ES-I3 (cell line): ENCODE measurements at regions not wholly inside any gene's neighbourhood (a gene's known extent, or its start where the extent isn't known, plus 50 kb on each side); places are given as distances from the start of the nearest gene placed in this dataset.

Source experiments
- H3K36me3 ChIP-seq: 2 replicates; pipeline ENCODE4 v1.6.1; 2013; ENCODE audit warnings: mild to moderate bottlenecking, low read length, control low read depth, moderate library complexity; ENCODE audit not compliant: insufficient read depth
- H3K4me1 ChIP-seq: 2 replicates; pipeline ENCODE4 v1.6.1; 2013; ENCODE audit warnings: mild to moderate bottlenecking, control low read depth, low read length; ENCODE audit not compliant: insufficient read depth
- H3K9ac ChIP-seq: 2 replicates; pipeline ENCODE4 v1.6.1; 2013; ENCODE audit warnings: low read depth, mild to moderate bottlenecking, low read length, moderate library complexity
- H3K9me3 ChIP-seq: 2 replicates; pipeline ENCODE4 v1.6.1; 2013; ENCODE audit warnings: mild to moderate bottlenecking, low read length, moderate library complexity; ENCODE audit not compliant: control insufficient read depth, insufficient read depth

- peaks cover 38% of the 10 kb centered on the region for H3K4me1 ChIP-seq
- H3K9me3 ChIP-seq: no peaks in the 10 kb centered on the region
- no peaks in the 10 kb centered on the region for H3K36me3 ChIP-seq
- H3K9ac ChIP-seq: no peak overlapping the region
Measured at GRCh38 chr6:41487860-41488432, 58.2 kb upstream of the FOXP4 start.

- Histone ChIP-seq H3K9me3 (no peaks in the 10 kb centered on the region), H3K9ac (no peak overlapping the region), H3K4me1 (peaks cover 41% of the 10 kb centered on the region), H3K36me3 (no peaks in the 10 kb centered on the region)
Measured at GRCh38 chr6:41488433-41489119, 57.6 kb upstream of the FOXP4 start.

GRCh38 chr6:41489120-41489851, 56.9 kb upstream of the FOXP4 start:
- Histone ChIP-seq H3K36me3 (no peaks in the 10 kb centered on the region), H3K9ac (no peak overlapping the region), H3K4me1 (peaks cover 44% of the 10 kb centered on the region), H3K9me3 (no peaks in the 10 kb centered on the region)

GRCh38 chr6:41492261-41492891, 53.8 kb upstream of the FOXP4 start:
- Histone ChIP-seq H3K36me3 (no peaks in the 10 kb centered on the region), H3K9ac (no peak overlapping the region)

GRCh38 chr6:41494212-41495110, 51.7 kb upstream of the FOXP4 start:
- Histone ChIP-seq H3K9ac (no peak overlapping the region), H3K4me1 (peaks cover 35% of the 10 kb centered on the region), H3K9me3 (no peaks in the 10 kb centered on the region), H3K36me3 (no peaks in the 10 kb centered on the region)

More at GRCh38 chr6:41492261-41492891, 53.8 kb upstream of the FOXP4 start:
- Histone ChIP-seq H3K9me3 (no peaks in the 10 kb centered on the region), H3K4me1 (peaks cover 48% of the 10 kb centered on the region)
